ENCODE measurements at regions not wholly inside any gene's neighbourhood (a gene's known extent, or its start where the extent isn't known, plus 50 kb on each side); places are given as distances from the start of the nearest gene placed in this dataset.

GRCh38 chr5:169445191-169445590 lies 138.4 kb upstream of the SPDL1 start:
- TF ChIP-seq CTCF (IDR thresholded peaks at IDR 0.05; ENCODE audit: extremely low read depth, low read depth, low read length), result no peak
- H3K4me3 ChIP-seq (ENCODE audit: insufficient read depth, low read length), result no peak overlapping the region
- no peak for DNase-seq (ENCODE audit: insufficient read length, low spot score, missing footprints)

GRCh38 chr5:169442913-169443784 lies 140.4 kb upstream of the SPDL1 start:
- no peak overlapping the region for H3K4me3 ChIP-seq (ENCODE audit: insufficient read depth, low read length)
- TF ChIP-seq CTCF (IDR thresholded peaks at IDR 0.05; ENCODE audit: extremely low read depth, low read depth, low read length), result no peak
- H3K27ac ChIP-seq (ENCODE audit: low read depth, low read length), result no peak overlapping the region
- no peak overlapping the region for H3K4me2 ChIP-seq (ENCODE audit: insufficient read depth, low read length)
- peak overlapping the region; percentile 37 for H2AFZ ChIP-seq (ENCODE audit: low read length)
- H3K9me3 ChIP-seq (ENCODE audit: low read depth, low read length), result no peaks in the 10 kb centered on the region
- H3K36me3 ChIP-seq (ENCODE audit: insufficient read depth, low read length), result no peaks in the 10 kb centered on the region
- H3K27me3 ChIP-seq (ENCODE audit: insufficient read depth, low read length), result no peaks in the 10 kb centered on the region
- no peaks in the 10 kb centered on the region for H3K79me2 ChIP-seq (ENCODE audit: insufficient read depth, low read length)
- peaks cover 44% of the 10 kb centered on the region for H3K4me1 ChIP-seq (ENCODE audit: insufficient read depth, low read length)
- no peak for DNase-seq (ENCODE audit: insufficient read length, low spot score, missing footprints)
- H4K20me1 ChIP-seq (ENCODE audit: insufficient read depth, low read length), result no peaks in the 10 kb centered on the region

More at GRCh38 chr5:169445191-169445590, 138.4 kb upstream of the SPDL1 start:
- Histone ChIP-seq H3K4me2 (ENCODE audit: insufficient read depth, low read length) (no peak overlapping the region), H3K4me1 (ENCODE audit: insufficient read depth, low read length) (peaks cover 26% of the 10 kb centered on the region), H2AFZ (ENCODE audit: low read length) (no peak overlapping the region), H4K20me1 (ENCODE audit: insufficient read depth, low read length) (no peaks in the 10 kb centered on the region), H3K36me3 (ENCODE audit: insufficient read depth, low read length) (no peaks in the 10 kb centered on the region), H3K9me3 (ENCODE audit: low read depth, low read length) (no peaks in the 10 kb centered on the region), H3K79me2 (ENCODE audit: insufficient read depth, low read length) (no peaks in the 10 kb centered on the region), H3K27ac (ENCODE audit: low read depth, low read length) (no peak overlapping the region), H3K27me3 (ENCODE audit: insufficient read depth, low read length) (no peaks in the 10 kb centered on the region)

- Histone ChIP-seq H2AFZ (ENCODE audit: low read length) (no peak overlapping the region), H3K4me1 (ENCODE audit: insufficient read depth, low read length) (peaks cover 45% of the 10 kb centered on the region), H3K9me3 (ENCODE audit: low read depth, low read length) (no peaks in the 10 kb centered on the region), H3K27ac (ENCODE audit: low read depth, low read length) (no peak overlapping the region), H3K27me3 (ENCODE audit: insufficient read depth, low read length) (no peaks in the 10 kb centered on the region), H3K36me3 (ENCODE audit: insufficient read depth, low read length) (no peaks in the 10 kb centered on the region), H3K4me3 (ENCODE audit: insufficient read depth, low read length) (no peak overlapping the region), H4K20me1 (ENCODE audit: insufficient read depth, low read length) (no peaks in the 10 kb centered on the region), H3K4me2 (ENCODE audit: insufficient read depth, low read length) (no peak overlapping the region), H3K79me2 (ENCODE audit: insufficient read depth, low read length) (no peaks in the 10 kb centered on the region)
- DNase-seq (ENCODE audit: insufficient read length, low spot score, missing footprints), result no peak
- TF ChIP-seq CTCF (IDR thresholded peaks at IDR 0.05; ENCODE audit: extremely low read depth, low read depth, low read length), result no peak
These were observed 141.1 kb upstream of the SPDL1 start for GRCh38 chr5:169442403-169442874.

GRCh38 chr5:169440107-169440705 lies 139.3 kb upstream of the SLIT3 start:
- Histone ChIP-seq H3K27me3 (ENCODE audit: insufficient read depth, low read length) (no peaks in the 10 kb centered on the region), H3K4me2 (ENCODE audit: insufficient read depth, low read length) (no peak overlapping the region)

More at GRCh38 chr5:169440107-169440705, 139.3 kb upstream of the SLIT3 start:
- DNase-seq (ENCODE audit: insufficient read length, low spot score, missing footprints), result no peak
- peak overlapping the region; percentile 25 for H3K27ac ChIP-seq (ENCODE audit: low read depth, low read length)
- H3K4me1 ChIP-seq (ENCODE audit: insufficient read depth, low read length), result peaks cover 59% of the 10 kb centered on the region
- H3K9me3 ChIP-seq (ENCODE audit: low read depth, low read length), result no peaks in the 10 kb centered on the region
- TF ChIP-seq CTCF (IDR thresholded peaks at IDR 0.05; ENCODE audit: extremely low read depth, low read depth, low read length), result no peak
- no peaks in the 10 kb centered on the region for H3K79me2 ChIP-seq (ENCODE audit: insufficient read depth, low read length)
- no peaks in the 10 kb centered on the region for H4K20me1 ChIP-seq (ENCODE audit: insufficient read depth, low read length)
- H3K4me3 ChIP-seq (ENCODE audit: insufficient read depth, low read length), result no peak overlapping the region
- no peaks in the 10 kb centered on the region for H3K36me3 ChIP-seq (ENCODE audit: insufficient read depth, low read length)
- no peak overlapping the region for H2AFZ ChIP-seq (ENCODE audit: low read length)
